OCI-LY7 (cell line): ENCODE measurements at regions not wholly inside any gene's neighbourhood (a gene's known extent, or its start where the extent isn't known, plus 50 kb on each side); places are given as distances from the start of the nearest gene placed in this dataset.

ENCODE experiments used
- CTCF ChIP-seq: fragments of 200-600 bp; sonication (generic); conservative IDR thresholded peaks from 2 replicates; pipeline ENCODE4 v1.5.1; 2014; ENCODE audit warnings: mild to moderate bottlenecking, antibody characterized with exemption, low read length, moderate library complexity, mixed read lengths
- EZH2phosphoT487 ChIP-seq: fragments of 200-600 bp; sonication (generic); IDR thresholded peaks from 2 replicates; pipeline ENCODE4 v1.6.1; 2018; ENCODE audit warnings: low read depth, borderline replicate concordance, mild to moderate bottlenecking, mixed run types, antibody characterized with exemption, low read length, moderate library complexity, mixed read lengths

GRCh38 chr11:115939104-115939730 lies 435.0 kb upstream of the CADM1 start:
- TF ChIP-seq CTCF (no peak), EZH2phosphoT487 (no peak)
